Pancreas (tissue), 10 donors: ENCODE measurements at regions not wholly inside any gene's neighbourhood (a gene's known extent, or its start where the extent isn't known, plus 50 kb on each side); places are given as distances from the start of the nearest gene placed in this dataset.

Experiments
- ATAC-seq, 4 donors: fragments of 200-7000 bp; cut with Tn5 transposase; one replicate each; pipeline versions ENCODE4 v1.8.0 to v1.9.1; 2020; ENCODE audit warnings: mild to moderate bottlenecking in 4 of 4, moderate library complexity in 4 of 4
- DNase-seq, 6 donors: peaks; one replicate each; pipeline ENCODE4 v3.0.0-alpha.2; 2020
- FAIRE-seq: peaks from 2 replicates; lab custom pipeline; 2012; peaks lifted over from hg19 to GRCh38; lab: Jason Lieb, UNC
- H3K27ac ChIP-seq, 4 donors: fragments of 200-600 bp; sonication (generic); 1 replicate in 3 of 4; 2 replicates in 1 of 4; pipeline versions ENCODE4 v1.5.0 to v1.8.0; 2020
- H3K27me3 ChIP-seq, 4 donors: fragments of 200-600 bp; one replicate each; pipeline ENCODE4 v1.8.0; 2021
- H3K36me3 ChIP-seq, 3 donors: fragments of 200-600 bp; sonication (generic) in 1 of 3; one replicate each; pipeline versions ENCODE4 v1.5.0 to v1.8.0; 2020 to 2021
- H3K4me1 ChIP-seq, 3 donors: fragments of 200-600 bp; one replicate each; pipeline ENCODE4 v1.8.0; 2021
- H3K4me3 ChIP-seq, 4 donors: fragments of 200-600 bp; sonication (generic) in 2 of 4; one replicate each; pipeline versions ENCODE4 v1.5.0 to v1.8.0; 2020 to 2021
- H3K9me3 ChIP-seq, 4 donors: fragments of 200-600 bp; one replicate each; pipeline ENCODE4 v1.8.0; 2021
- whole genome bisulfite sequencing, 2 donors: extraction: QIAGEN DNeasy Blood & Tissue Kit; methylation state at CpG; one replicate each; pipeline ENCODE4 v1.1.7; 2013; 5-methylcytosine and 5-hydroxymethylcytosine counted together
- intact Hi-C, 3 donors: fragments of 100-400 bp; cut with DNase I; formaldehyde crosslinking; loops; one replicate each; pipeline versions ENCODE4 v1.11.1 to v1.14.2; 2022
- TF ChIP-seq, protein P1 (sequence below), 4 donors: fragments of 200-600 bp; sonication (generic) in 3 of 4; IDR thresholded peaks; one replicate each; pipeline versions ENCODE4 v1.5.0 to v1.8.0; 2021; ENCODE audit warnings: antibody characterized with exemption in 4 of 4
- donor health status: healthy with polysubstance abuse.
- donor health status: DM: no; HTN: no; CAD: no; lungs with moderate emphysema.
- donor health status: DM: no; HTN: no; CAD: no.
- donor health status: control.
- donor health status: control.
- donor health status: Bipolar disorder and iron deficiency.
- donor health status: DM: yes; HTN: yes; CAD: no.
- donor health status: DM: no; HTN: no; CAD: no.
- donor health status: DM: no; HTN: no; CAD: no.
- donor health status: DM: yes; HTN: yes; CAD: no.

DNA sequence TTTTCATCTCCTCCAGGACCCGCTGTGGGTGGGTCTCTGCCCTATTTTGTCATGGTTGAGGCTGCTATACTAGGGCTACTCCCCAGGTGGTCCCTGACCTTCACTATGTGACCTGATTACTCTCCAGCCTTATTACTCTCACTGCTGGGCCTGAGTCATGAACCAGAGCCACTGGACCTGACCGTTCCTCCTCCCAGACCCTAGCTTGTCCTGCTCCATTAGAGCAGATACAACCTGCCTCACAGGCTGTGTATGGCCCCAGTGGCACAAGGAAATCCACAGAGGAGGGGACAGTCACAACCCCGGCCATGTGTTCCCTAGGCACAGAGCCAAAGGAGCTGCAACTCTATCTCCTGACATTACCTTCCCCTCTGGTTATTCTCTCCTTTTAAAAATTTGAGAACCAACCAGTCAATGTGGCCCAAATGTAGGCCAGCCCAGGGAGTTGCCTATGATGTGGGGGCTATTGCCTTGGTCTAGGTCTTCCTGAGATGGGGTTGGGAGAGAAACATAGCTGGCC lies 96.0 kb upstream of the FSTL4 start:
- Histone ChIP-seq H3K9me3 (no peaks in the 10 kb centered on the region), H3K27me3 (no peaks in the 10 kb centered on the region), H3K4me1 (no peaks in the 10 kb centered on the region), H3K36me3 (no peaks in the 10 kb centered on the region), H3K27ac (no peak overlapping the region), H3K4me3 (no peak overlapping the region)
- DNase-seq (no peak), ATAC-seq (no peak), FAIRE-seq (no peak)
- TF ChIP-seq, protein P1, sequence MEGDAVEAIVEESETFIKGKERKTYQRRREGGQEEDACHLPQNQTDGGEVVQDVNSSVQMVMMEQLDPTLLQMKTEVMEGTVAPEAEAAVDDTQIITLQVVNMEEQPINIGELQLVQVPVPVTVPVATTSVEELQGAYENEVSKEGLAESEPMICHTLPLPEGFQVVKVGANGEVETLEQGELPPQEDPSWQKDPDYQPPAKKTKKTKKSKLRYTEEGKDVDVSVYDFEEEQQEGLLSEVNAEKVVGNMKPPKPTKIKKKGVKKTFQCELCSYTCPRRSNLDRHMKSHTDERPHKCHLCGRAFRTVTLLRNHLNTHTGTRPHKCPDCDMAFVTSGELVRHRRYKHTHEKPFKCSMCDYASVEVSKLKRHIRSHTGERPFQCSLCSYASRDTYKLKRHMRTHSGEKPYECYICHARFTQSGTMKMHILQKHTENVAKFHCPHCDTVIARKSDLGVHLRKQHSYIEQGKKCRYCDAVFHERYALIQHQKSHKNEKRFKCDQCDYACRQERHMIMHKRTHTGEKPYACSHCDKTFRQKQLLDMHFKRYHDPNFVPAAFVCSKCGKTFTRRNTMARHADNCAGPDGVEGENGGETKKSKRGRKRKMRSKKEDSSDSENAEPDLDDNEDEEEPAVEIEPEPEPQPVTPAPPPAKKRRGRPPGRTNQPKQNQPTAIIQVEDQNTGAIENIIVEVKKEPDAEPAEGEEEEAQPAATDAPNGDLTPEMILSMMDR (IDR thresholded peaks at IDR 0.05): no peak
- 65 to 68% methylated on average over 3 of the region's 3 CpGs for WGBS, 2 donors
- intact Hi-C loops: no loop called here

DNA sequence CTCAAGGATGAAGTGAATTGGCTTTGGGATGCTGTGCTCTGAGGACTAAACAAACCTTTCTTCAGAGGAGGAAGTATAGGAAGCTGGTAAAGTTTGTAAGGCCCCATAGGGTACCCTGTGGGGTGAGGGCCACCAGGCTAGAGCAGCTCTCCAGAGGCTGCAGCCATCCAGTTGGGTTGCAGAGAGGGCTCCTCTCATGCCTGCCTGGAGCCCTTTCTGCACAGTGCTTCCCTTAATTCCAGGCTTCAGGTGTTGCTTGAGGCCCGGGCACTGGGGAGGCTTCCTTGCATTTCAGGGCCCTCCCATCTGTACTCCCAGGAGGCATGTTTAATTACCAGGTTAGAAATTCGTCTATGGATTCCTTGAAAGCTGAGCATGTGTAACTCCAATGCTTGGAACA lies 95.3 kb upstream of the FSTL4 start:
- no peak for ATAC-seq
- intact Hi-C loops: no loop called here
- no peak overlapping the region for H3K4me3 ChIP-seq
- H3K9me3 ChIP-seq: no peaks in the 10 kb centered on the region
- WGBS, 2 donors: 49 to 53% methylated on average over 2 of the region's 2 CpGs
- no peak overlapping the region for H3K27ac ChIP-seq
- DNase-seq: no peak
- TF ChIP-seq, protein P1 (IDR thresholded peaks at IDR 0.05): no peak
- no peak for FAIRE-seq
- no peaks in the 10 kb centered on the region for H3K36me3 ChIP-seq
- no peaks in the 10 kb centered on the region for H3K4me1 ChIP-seq
- H3K27me3 ChIP-seq: no peaks in the 10 kb centered on the region

DNA sequence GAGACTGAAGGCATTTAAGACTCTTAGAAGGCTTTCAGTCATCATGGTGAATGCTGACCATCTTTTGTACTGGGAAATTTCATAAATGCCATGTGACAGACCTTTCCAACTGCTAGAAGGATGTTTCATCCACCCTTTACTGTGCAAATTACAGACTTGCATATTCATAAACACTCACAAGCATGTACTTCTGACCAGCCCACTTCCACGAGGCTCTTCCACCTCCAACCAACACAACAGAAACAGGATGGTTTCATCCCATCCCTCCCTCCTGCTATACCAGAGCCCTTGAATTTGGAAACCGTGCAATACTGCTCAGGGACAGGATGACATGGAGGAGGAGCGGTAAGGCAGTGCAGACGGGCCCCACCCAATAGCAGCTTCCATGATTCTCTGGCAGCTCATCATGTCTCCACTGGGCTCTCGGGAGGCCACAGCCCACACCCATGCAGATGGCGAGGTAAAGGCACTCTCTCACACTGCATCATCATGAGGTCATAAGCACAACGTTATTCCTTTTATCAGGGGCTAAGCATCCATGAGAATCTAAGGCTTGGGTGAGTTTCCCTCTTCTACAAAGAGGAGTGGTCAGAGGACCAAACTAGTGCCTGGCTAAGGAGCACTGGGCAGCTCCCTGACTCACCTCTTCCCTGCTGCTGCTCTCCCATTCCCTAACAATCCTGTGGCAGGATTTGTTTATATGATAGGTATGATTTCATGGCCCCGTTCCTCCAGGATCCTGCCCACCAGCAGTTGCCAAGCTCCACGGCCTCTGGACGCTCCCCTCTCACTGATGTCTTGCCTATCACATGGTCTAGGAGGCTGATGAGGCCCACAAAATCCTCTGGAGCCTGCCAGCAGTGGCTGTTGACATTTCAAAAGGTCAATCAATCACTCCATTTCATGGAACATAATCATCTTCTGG lies 94.4 kb upstream of the FSTL4 start:
- no peaks in the 10 kb centered on the region for H3K36me3 ChIP-seq
- intact Hi-C loops: no loop called here
- ATAC-seq: no peak
- no peaks in the 10 kb centered on the region for H3K4me1 ChIP-seq
- WGBS, 2 donors: 69 to 75% methylated on average over 10 of the region's 10 CpGs
- H3K4me3 ChIP-seq: no peak overlapping the region
- no peak for DNase-seq
- TF ChIP-seq, protein P1 (IDR thresholded peaks at IDR 0.05): no peak
- H3K27me3 ChIP-seq: no peaks in the 10 kb centered on the region
- no peak for FAIRE-seq
- no peaks in the 10 kb centered on the region for H3K9me3 ChIP-seq
- H3K27ac ChIP-seq: no peak overlapping the region

DNA sequence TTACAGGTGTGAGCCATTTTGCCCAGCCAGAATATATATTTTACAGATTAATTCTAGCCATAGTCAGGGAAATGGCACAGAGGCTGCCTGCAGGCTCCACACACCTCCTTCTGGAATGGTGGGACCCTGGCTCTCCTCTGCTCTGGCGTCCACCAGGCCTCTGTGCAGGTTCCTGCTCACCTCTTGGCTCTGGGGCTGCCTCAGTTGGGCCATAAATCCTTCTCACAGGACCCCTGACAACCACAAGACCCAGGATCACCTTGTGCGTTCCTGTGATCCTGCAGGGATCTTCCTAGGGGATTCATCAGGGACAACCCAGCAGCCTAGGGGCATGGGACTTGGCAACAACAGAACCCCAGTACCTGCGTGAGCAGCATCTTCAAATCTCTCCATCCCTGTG lies 93.0 kb upstream of the FSTL4 start:
- FAIRE-seq (no peak), ATAC-seq (no peak), DNase-seq (no peak)
- Histone ChIP-seq H3K27me3 (no peaks in the 10 kb centered on the region), H3K36me3 (no peaks in the 10 kb centered on the region), H3K27ac (no peak overlapping the region), H3K4me1 (no peaks in the 10 kb centered on the region), H3K9me3 (no peaks in the 10 kb centered on the region), H3K4me3 (no peak overlapping the region)
- intact Hi-C loops: no loop called here
- TF ChIP-seq, protein P1 (IDR thresholded peaks at IDR 0.05): no peak
- whole genome bisulfite sequencing, 2 donors: 68 to 84% methylated on average over 3 of the region's 3 CpGs

DNA sequence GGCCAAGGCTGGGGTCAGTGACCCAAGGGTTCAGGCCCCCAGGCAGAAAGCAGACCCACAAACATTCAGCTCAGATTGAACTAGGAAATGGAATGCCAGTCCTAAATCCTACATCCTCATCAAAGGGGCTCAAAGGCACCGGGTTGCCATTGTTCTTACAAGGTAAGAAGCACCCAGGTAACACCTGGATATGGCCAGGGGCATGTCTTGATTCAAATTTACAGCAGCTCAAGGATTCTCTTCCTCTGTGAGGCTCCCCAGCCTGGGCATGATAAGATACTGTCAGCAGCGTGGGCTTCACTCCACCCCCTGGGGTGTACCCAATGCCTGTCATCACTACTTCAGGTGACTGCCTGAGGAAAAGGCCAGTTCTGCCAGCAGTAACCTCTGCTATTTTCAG lies 92.1 kb upstream of the FSTL4 start:
- 72 to 77% methylated on average over 2 of the region's 2 CpGs for WGBS, 2 donors

More for the DNA sequence above, 92.1 kb upstream of the FSTL4 start:
- TF ChIP-seq, protein P1 (IDR thresholded peaks at IDR 0.05): no peak
- ATAC-seq (no peak), DNase-seq (no peak), FAIRE-seq (no peak)
- intact Hi-C loops: no loop called here
- H3K4me1 ChIP-seq: no peaks in the 10 kb centered on the region
- H3K4me3 ChIP-seq: no peak overlapping the region
- H3K36me3 ChIP-seq: no peaks in the 10 kb centered on the region
- H3K27ac ChIP-seq: no peak overlapping the region
- H3K9me3 ChIP-seq: no peaks in the 10 kb centered on the region
- H3K27me3 ChIP-seq: no peaks in the 10 kb centered on the region
